PC-3 (cell line): ENCODE measurements at regions not wholly inside any gene's neighbourhood (a gene's known extent, or its start where the extent isn't known, plus 50 kb on each side); places are given as distances from the start of the nearest gene placed in this dataset.

Source experiments
- ATAC-seq: fragments of 200-7000 bp; cut with Tn5 transposase; 2 replicates; pipeline ENCODE4 v1.9.1; 2020; ENCODE audit warnings: mild to moderate bottlenecking, moderate library complexity
- BruUV-seq: library from RNA; stranded (reverse); fragments of 400-500 nt; replicated peaks from 2 replicates; lab custom pipeline; 2021; lab: Mats Ljungman, UMichigan
- CTCF ChIA-PET: fragments of 300-600 bp; sonication (Branson Sonifier 250); formaldehyde crosslinking; loops from one replicate; lab custom pipeline; 2022; ENCODE audit warnings: antibody characterized with exemption; lab: Charles Lee
- POLR2A ChIA-PET: fragments of 300-600 bp; sonication (Branson Sonifier 250); formaldehyde crosslinking; loops from one replicate; lab custom pipeline; 2022; ENCODE audit warnings: antibody characterized with exemption; ENCODE audit not compliant: unreplicated experiment; lab: Charles Lee
- DNase-seq: peaks from one replicate; pipeline ENCODE4 v3.0.0-alpha.2; 2015
- H2AFZ ChIP-seq: fragments of 300-600 bp; sonication (generic); 2 replicates; pipeline ENCODE4 v1.6.0; 2016; ENCODE audit warnings: antibody characterized with exemption, low read length
- H3F3A ChIP-seq: fragments of 300-600 bp; sonication (generic); one replicate; pipeline ENCODE4 v1.6.0; 2017; ENCODE audit warnings: antibody characterized with exemption, low read length, control low read depth, mild to moderate bottlenecking; ENCODE audit not compliant: unreplicated experiment
- H3K27ac ChIP-seq: fragments of 300-600 bp; sonication (generic); 2 replicates; pipeline ENCODE4 v1.5.1; 2016; ENCODE audit warnings: mild to moderate bottlenecking, low read length
- H3K27me3 ChIP-seq: fragments of 300-600 bp; sonication (generic); 2 replicates; pipeline ENCODE4 v1.6.1; 2016; ENCODE audit warnings: low read length, mixed read lengths
- H3K36me3 ChIP-seq: fragments of 300-600 bp; sonication (generic); 2 replicates; pipeline ENCODE4 v1.6.1; 2016; ENCODE audit warnings: low read depth, mixed run types, low read length, mixed read lengths
- H3K4me1 ChIP-seq: fragments of 300-600 bp; sonication (generic); 2 replicates; pipeline ENCODE4 v1.5.1; 2016; ENCODE audit warnings: low read length; ENCODE audit not compliant: insufficient read depth
- H3K4me2 ChIP-seq: fragments of 300-600 bp; sonication (generic); 2 replicates; pipeline ENCODE4 v1.6.0; 2016; ENCODE audit warnings: low read length
- H3K4me3 ChIP-seq: fragments of 300-600 bp; sonication (generic); 2 replicates; pipeline ENCODE4 v1.5.1; 2016; ENCODE audit warnings: mild to moderate bottlenecking, low read length, mixed read lengths
- H3K79me2 ChIP-seq: fragments of 300-600 bp; sonication (generic); 2 replicates; pipeline ENCODE4 v1.6.1; 2017; ENCODE audit warnings: low read length, mixed read lengths
- H3K9ac ChIP-seq: fragments of 300-600 bp; sonication (generic); 2 replicates; pipeline ENCODE4 v1.6.0; 2016; ENCODE audit warnings: mild to moderate bottlenecking, low read length
- H3K9me2 ChIP-seq: fragments of 300-600 bp; sonication (generic); replicated peaks from 2 replicates; pipeline ENCODE4 v1.6.1; 2016; ENCODE audit warnings: mixed run types, low read length, mixed read lengths
- H3K9me3 ChIP-seq: fragments of 300-600 bp; sonication (generic); 2 replicates; pipeline ENCODE4 v1.6.1; 2016; ENCODE audit warnings: low read length, mixed read lengths
- H4K20me1 ChIP-seq: fragments of 300-600 bp; sonication (generic); 2 replicates; pipeline ENCODE4 v1.6.1; 2016; ENCODE audit warnings: low read length, mixed read lengths
- CTCF ChIP-seq: fragments of 300-600 bp; sonication (generic); conservative IDR thresholded peaks from 2 replicates; pipeline ENCODE4 v1.5.1; 2017; ENCODE audit warnings: antibody characterized with exemption, low read depth, mild to moderate bottlenecking, low read length
- EZH2 ChIP-seq: fragments of 300-600 bp; sonication (generic); IDR thresholded peaks from one replicate; pipeline ENCODE4 v1.6.1; 2017; ENCODE audit warnings: antibody characterized with exemption, mild to moderate bottlenecking, low read length; ENCODE audit not compliant: unreplicated experiment
- EZH2phosphoT487 ChIP-seq: fragments of 300-600 bp; sonication (generic); IDR thresholded peaks from 2 replicates; pipeline ENCODE4 v1.6.1; 2018; ENCODE audit warnings: mild to moderate bottlenecking, antibody characterized with exemption, low read length, borderline replicate concordance
- intact Hi-C: fragments of 100-400 bp; cut with micrococcal nuclease; formaldehyde crosslinking; loops from 2 replicates; pipeline ENCODE4 v1.9.0; 2023

- no peak overlapping the region for H3K27ac ChIP-seq
Observed at GRCh38 chrX:16435399-16435986, 214.5 kb upstream of the S100G start.

DNA sequence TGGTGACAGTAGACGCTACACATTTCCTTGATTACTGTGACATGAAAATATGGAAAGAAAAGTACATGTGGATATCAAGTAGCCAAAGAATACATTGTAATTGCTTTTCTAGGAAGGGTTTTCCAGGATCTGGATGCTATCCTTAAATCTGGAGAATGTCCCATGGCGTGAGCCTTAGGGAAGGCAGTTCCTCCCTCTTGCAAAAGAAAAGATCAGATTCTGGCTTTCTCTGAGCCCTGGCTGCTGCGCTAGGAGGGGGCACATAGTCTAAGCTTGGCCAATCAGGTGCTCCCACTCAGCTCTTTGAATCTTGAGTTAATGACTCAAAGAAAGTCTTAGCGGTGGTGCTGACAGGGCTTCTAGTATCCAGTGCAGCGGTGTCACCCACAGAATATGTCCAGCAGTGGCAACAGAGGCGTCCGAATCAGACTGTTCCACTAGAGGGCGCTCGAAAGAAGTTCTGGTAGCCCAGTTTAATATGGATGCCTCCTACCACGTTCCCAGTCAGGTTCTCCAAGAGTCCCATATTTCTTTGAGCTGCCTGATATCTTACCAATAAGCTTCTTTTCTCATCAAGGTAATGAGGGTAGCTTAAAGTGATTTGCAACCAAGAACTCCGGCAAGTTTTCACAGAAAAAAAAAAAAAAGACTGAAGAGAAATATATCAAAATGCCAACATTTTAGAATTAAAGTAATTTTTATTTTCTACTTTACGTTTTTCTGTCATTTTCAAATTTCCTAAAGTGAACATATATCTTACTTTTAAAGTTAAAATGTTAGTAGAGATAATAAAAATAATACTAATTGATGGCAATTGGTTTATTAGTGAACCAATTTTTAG is 213.4 kb upstream of the S100G start:
- peak overlapping the region; percentile 78 for H2AFZ ChIP-seq
- ATAC-seq = peak; percentile 95
- CTCF ChIA-PET = interaction anchor here (0.6 to 1.2 kb wide), 6 partner anchors 47 to 314 kb away, joined by 3 to 11 read pairs (median 3); no protein-coding TSS in a partner anchor

More at GRCh38 chrX:16435399-16435986, 214.5 kb upstream of the S100G start:
- Histone ChIP-seq H3K4me3 (no peak overlapping the region), H3K36me3 (no peaks in the 10 kb centered on the region), H2AFZ (no peak overlapping the region), H3K9ac (no peak overlapping the region), H3K9me2 (no peaks in the 10 kb centered on the region), H3K9me3 (no peaks in the 10 kb centered on the region), H3K27me3 (no peaks in the 10 kb centered on the region), H3K79me2 (no peaks in the 10 kb centered on the region), H3K4me2 (no peak overlapping the region), H3K4me1 (peaks cover 3% of the 10 kb centered on the region; the same call in 1 of the 2 replicates), H3F3A (no peaks in the 10 kb centered on the region), H4K20me1 (no peaks in the 10 kb centered on the region)
- POLR2A ChIA-PET = no interaction called here
- TF ChIP-seq EZH2 (no peak), CTCF (no peak), EZH2phosphoT487 (no peak)
- CTCF ChIA-PET = interaction anchor here (0.6 kb wide), 1 partner anchor 236 kb away, joined by 11 read pairs; no protein-coding TSS in a partner anchor
- DNase-seq (no peak), ATAC-seq (no peak)
- BruUV-seq = no TSS peak
- intact Hi-C loops = loop anchor here (5.0 to 10.0 kb wide), 2 partner anchors 167 to 501 kb away; no protein-coding TSS in a partner anchor

More for the DNA sequence above, 213.4 kb upstream of the S100G start:
- H4K20me1 ChIP-seq = no peaks in the 10 kb centered on the region
- no peak overlapping the region for H3K4me3 ChIP-seq
- no peaks in the 10 kb centered on the region for H3K36me3 ChIP-seq
- H3K4me1 ChIP-seq = peaks cover 3% of the 10 kb centered on the region; the same call in 1 of the 2 replicates
- no peaks in the 10 kb centered on the region for H3K27me3 ChIP-seq
- H3K27ac ChIP-seq = 0 out of 2 replicates have a peak overlapping the region, but pooled peaks have one; percentile 20
- peak; percentile 81 for TF ChIP-seq CTCF
- TF ChIP-seq EZH2 = no peak
- intact Hi-C loops = loop anchor here (1.0 to 10.0 kb wide), 3 partner anchors 166 to 502 kb away; no protein-coding TSS in a partner anchor
- no peaks in the 10 kb centered on the region for H3K79me2 ChIP-seq
- DNase-seq = peak; percentile 91
- H3K4me2 ChIP-seq = 0 out of 2 replicates have a peak overlapping the region, but pooled peaks have one; percentile 8
- no TSS peak for BruUV-seq
- no peaks in the 10 kb centered on the region for H3F3A ChIP-seq
- POLR2A ChIA-PET = interaction anchor here (0.6 kb wide), 2 partner anchors 30 to 47 kb away, joined by 3 to 7 read pairs; no protein-coding TSS in a partner anchor
- H3K9ac ChIP-seq = peak overlapping the region; percentile 33; the same call in 1 of the 2 replicates
- H3K9me3 ChIP-seq = no peaks in the 10 kb centered on the region
- H3K9me2 ChIP-seq = no peaks in the 10 kb centered on the region
